HG02588 (cell line): ENCODE measurements at regions not wholly inside any gene's neighbourhood (a gene's known extent, or its start where the extent isn't known, plus 50 kb on each side); places are given as distances from the start of the nearest gene placed in this dataset.
"Not testable (repeated sequence)": the region's sequence is repeated elsewhere in the genome, so short reads cannot be mapped to it uniquely, and the experiment has no call there.

ENCODE experiments used
- ATAC-seq: cut with Tn5 transposase; IDR thresholded peaks from one replicate; pipeline ENCODE4 v1.9.1; 2021; ENCODE audit warnings: mild to moderate bottlenecking, moderate library complexity; ENCODE audit not compliant: unreplicated experiment

GRCh38 chr20:47897461-47897860, 112.2 kb upstream of the SULF2 start:
- ATAC-seq: no peak

- ATAC-seq: not testable (repeated sequence)
Observed at GRCh38 chr20:47892681-47893080, 107.4 kb upstream of the SULF2 start.

GRCh38 chr20:47890708-47891107, 105.4 kb upstream of the SULF2 start:
- not testable (repeated sequence) for ATAC-seq

GRCh38 chr20:47889751-47890150, 104.5 kb upstream of the SULF2 start:
- ATAC-seq: not testable (repeated sequence)

GRCh38 chr20:47888351-47888750, 103.1 kb upstream of the SULF2 start:
- no peak for ATAC-seq

GRCh38 chr20:47887477-47888080, 102.3 kb upstream of the SULF2 start:
- no peak for ATAC-seq

GRCh38 chr20:47887064-47887463, 101.8 kb upstream of the SULF2 start:
- ATAC-seq: no peak

GRCh38 chr20:47886454-47887041, 101.3 kb upstream of the SULF2 start:
- no peak for ATAC-seq

- ATAC-seq: no peak
Observed at GRCh38 chr20:47885909-47886453, 100.7 kb upstream of the SULF2 start.

- ATAC-seq: not testable (repeated sequence)
Observed at GRCh38 chr20:47883940-47884339, 98.7 kb upstream of the SULF2 start.

GRCh38 chr20:47883186-47883585, 97.9 kb upstream of the SULF2 start:
- ATAC-seq: no peak

- no peak for ATAC-seq
Observed at GRCh38 chr20:47879771-47880170, 94.5 kb upstream of the SULF2 start.

GRCh38 chr20:47878601-47879027, 93.3 kb upstream of the SULF2 start:
- ATAC-seq: no peak

GRCh38 chr20:47876311-47877088, 91.2 kb upstream of the SULF2 start:
- no peak for ATAC-seq

- no peak for ATAC-seq
Observed at GRCh38 chr20:47875297-47876025, 90.2 kb upstream of the SULF2 start.

- ATAC-seq: no peak
Observed at GRCh38 chr20:47872341-47872740, 87.1 kb upstream of the SULF2 start.

GRCh38 chr20:47870475-47870874, 85.2 kb upstream of the SULF2 start:
- ATAC-seq: no peak

GRCh38 chr20:47868744-47869143, 83.5 kb upstream of the SULF2 start:
- ATAC-seq: no peak

GRCh38 chr20:47868236-47868635, 83.0 kb upstream of the SULF2 start:
- no peak for ATAC-seq

GRCh38 chr20:47867831-47868230, 82.5 kb upstream of the SULF2 start:
- ATAC-seq: no peak

GRCh38 chr20:47866480-47866879, 81.2 kb upstream of the SULF2 start:
- no peak for ATAC-seq
